ENCODE measurements at regions not wholly inside any gene's neighbourhood (a gene's known extent, or its start where the extent isn't known, plus 50 kb on each side); places are given as distances from the start of the nearest gene placed in this dataset.

GRCh38 chr12:115623275-115623674, 654.2 kb downstream of the MED13L start:
- no peak for DNase-seq
- no peak for TF ChIP-seq CTCF (IDR thresholded peaks at IDR 0.05)
- H3K27ac Mint-ChIP-seq = no peak overlapping the region
- H3K4me3 Mint-ChIP-seq = no peak overlapping the region
- H3K4me1 Mint-ChIP-seq (ENCODE audit: low read depth) = no peaks in the 10 kb centered on the region
- peaks cover 6% of the 10 kb centered on the region for H3K27me3 Mint-ChIP-seq (ENCODE audit: insufficient read depth)
- 0 out of 2 replicates have a peak, but pooled peaks cover 5% of the 10 kb centered on the region for H3K36me3 Mint-ChIP-seq (ENCODE audit: low read depth)
- H3K9me3 Mint-ChIP-seq = peaks cover 5% of the 10 kb centered on the region; the same call in 1 of the 2 replicates

- H3K36me3 Mint-ChIP-seq (ENCODE audit: low read depth) = 0 out of 2 replicates have a peak, but pooled peaks cover 5% of the 10 kb centered on the region
- H3K27me3 Mint-ChIP-seq (ENCODE audit: insufficient read depth) = peaks cover 11% of the 10 kb centered on the region
- no peaks in the 10 kb centered on the region for H3K4me1 Mint-ChIP-seq (ENCODE audit: low read depth)
- H3K9me3 Mint-ChIP-seq = peaks cover 5% of the 10 kb centered on the region; the same call in 1 of the 2 replicates
- H3K27ac Mint-ChIP-seq = no peak overlapping the region
- no peak for DNase-seq
- no peak for TF ChIP-seq CTCF (IDR thresholded peaks at IDR 0.05)
- H3K4me3 Mint-ChIP-seq = no peak overlapping the region
These were observed 656.7 kb downstream of the MED13L start for GRCh38 chr12:115620816-115621215.

- DNase-seq = no peak
- Mint-ChIP-seq H3K4me3 (no peak overlapping the region), H3K27ac (no peak overlapping the region), H3K4me1 (ENCODE audit: low read depth) (no peaks in the 10 kb centered on the region), H3K36me3 (ENCODE audit: low read depth) (0 out of 2 replicates have a peak, but pooled peaks cover 1% of the 10 kb centered on the region), H3K27me3 (ENCODE audit: insufficient read depth) (peaks cover 9% of the 10 kb centered on the region), H3K9me3 (peaks cover 1% of the 10 kb centered on the region; the same call in 1 of the 2 replicates)
- no peak for TF ChIP-seq CTCF (IDR thresholded peaks at IDR 0.05)
These were observed 657.6 kb downstream of the MED13L start for GRCh38 chr12:115619889-115620288.

GRCh38 chr12:115619061-115619460, 658.4 kb downstream of the MED13L start:
- Mint-ChIP-seq H3K27me3 (ENCODE audit: insufficient read depth) (peaks cover 12% of the 10 kb centered on the region), H3K4me1 (ENCODE audit: low read depth) (no peaks in the 10 kb centered on the region), H3K9me3 (no peaks in the 10 kb centered on the region), H3K36me3 (ENCODE audit: low read depth) (no peaks in the 10 kb centered on the region), H3K27ac (no peak overlapping the region), H3K4me3 (no peak overlapping the region)
- no peak for TF ChIP-seq CTCF (IDR thresholded peaks at IDR 0.05)
- DNase-seq = no peak

GRCh38 chr12:115618105-115618504, 659.4 kb downstream of the MED13L start:
- no peak for TF ChIP-seq CTCF (IDR thresholded peaks at IDR 0.05)
- Mint-ChIP-seq H3K4me3 (no peak overlapping the region), H3K9me3 (peaks cover 3% of the 10 kb centered on the region; the same call in 1 of the 2 replicates), H3K36me3 (ENCODE audit: low read depth) (peaks cover 5% of the 10 kb centered on the region; the same call in 1 of the 2 replicates), H3K27me3 (ENCODE audit: insufficient read depth) (peaks cover 22% of the 10 kb centered on the region), H3K4me1 (ENCODE audit: low read depth) (no peaks in the 10 kb centered on the region), H3K27ac (no peak overlapping the region)
- no peak for DNase-seq

GRCh38 chr12:115617391-115617790, 660.1 kb downstream of the MED13L start:
- Mint-ChIP-seq H3K27me3 (ENCODE audit: insufficient read depth) (peaks cover 22% of the 10 kb centered on the region), H3K27ac (no peak overlapping the region), H3K4me3 (no peak overlapping the region), H3K9me3 (peaks cover 3% of the 10 kb centered on the region; the same call in 1 of the 2 replicates), H3K36me3 (ENCODE audit: low read depth) (peaks cover 5% of the 10 kb centered on the region; the same call in 1 of the 2 replicates), H3K4me1 (ENCODE audit: low read depth) (no peaks in the 10 kb centered on the region)
- TF ChIP-seq CTCF (IDR thresholded peaks at IDR 0.05) = no peak
- DNase-seq = no peak
